HG03139 (cell line): ENCODE measurements at regions not wholly inside any gene's neighbourhood (a gene's known extent, or its start where the extent isn't known, plus 50 kb on each side); places are given as distances from the start of the nearest gene placed in this dataset.
"Not testable (repeated sequence)": the region's sequence is repeated elsewhere in the genome, so short reads cannot be mapped to it uniquely, and the experiment has no call there.

Source experiments
- ATAC-seq: cut with Tn5 transposase; IDR thresholded peaks from one replicate; pipeline ENCODE4 v1.9.1; 2021; ENCODE audit not compliant: unreplicated experiment

DNA sequence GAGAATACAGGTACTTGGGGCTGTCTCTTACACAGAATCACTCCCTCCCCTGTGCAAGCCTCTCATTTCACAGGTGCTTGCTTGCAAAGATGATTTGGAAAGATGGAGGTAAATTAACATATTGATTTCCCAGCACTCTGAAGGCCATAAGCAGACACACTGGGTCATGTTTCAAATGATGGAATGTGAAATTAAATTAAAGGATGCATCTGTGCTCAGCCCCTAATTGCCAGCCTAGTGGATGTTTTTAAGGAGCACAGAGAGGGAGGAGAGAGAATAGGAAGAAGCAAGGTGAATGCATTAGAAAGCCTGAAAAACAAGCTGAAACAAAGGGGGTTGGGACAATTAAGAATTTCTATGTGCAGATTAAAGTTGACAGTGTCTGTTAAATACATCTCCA is 96.1 kb upstream of the GRIP1 start:
- no peak for ATAC-seq

DNA sequence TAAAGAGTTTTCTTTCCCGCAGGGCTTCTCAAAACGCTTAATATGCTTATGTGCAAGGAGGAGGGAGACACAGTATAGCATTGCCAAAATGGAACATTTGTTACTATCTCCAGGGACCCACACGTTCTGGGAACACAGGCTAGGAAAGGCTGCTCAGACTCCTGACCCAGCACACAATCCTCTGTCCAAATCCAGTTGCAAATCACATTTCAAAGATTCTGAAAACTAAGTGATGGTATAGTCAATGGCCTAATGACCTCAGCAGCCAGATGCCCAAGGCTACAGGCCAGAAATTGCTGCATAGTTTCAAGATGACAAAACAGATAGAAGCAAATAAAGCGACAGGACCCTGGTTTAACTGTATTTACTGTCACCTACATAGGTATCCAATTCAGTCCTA is 97.0 kb upstream of the GRIP1 start:
- ATAC-seq = no peak

DNA sequence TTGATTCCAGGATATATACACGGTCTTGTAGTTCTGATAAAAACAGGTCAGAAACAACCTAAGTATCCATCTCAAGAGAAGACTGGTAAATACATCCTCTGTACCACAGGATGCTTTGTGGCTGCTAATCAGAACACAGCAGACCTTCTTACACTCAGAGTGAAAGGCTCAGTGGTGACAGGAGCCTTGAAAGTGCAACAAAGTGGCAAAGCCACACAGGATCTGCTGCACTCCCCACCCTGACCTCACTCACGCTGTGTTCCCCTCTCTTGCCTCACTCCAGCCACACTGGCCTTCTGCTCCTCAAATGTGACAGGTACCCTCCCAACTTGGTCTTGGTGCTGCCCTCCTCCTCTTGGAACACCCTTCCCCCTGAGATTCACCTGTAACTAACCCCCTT is 98.1 kb upstream of the GRIP1 start:
- ATAC-seq = peak; percentile 88

DNA sequence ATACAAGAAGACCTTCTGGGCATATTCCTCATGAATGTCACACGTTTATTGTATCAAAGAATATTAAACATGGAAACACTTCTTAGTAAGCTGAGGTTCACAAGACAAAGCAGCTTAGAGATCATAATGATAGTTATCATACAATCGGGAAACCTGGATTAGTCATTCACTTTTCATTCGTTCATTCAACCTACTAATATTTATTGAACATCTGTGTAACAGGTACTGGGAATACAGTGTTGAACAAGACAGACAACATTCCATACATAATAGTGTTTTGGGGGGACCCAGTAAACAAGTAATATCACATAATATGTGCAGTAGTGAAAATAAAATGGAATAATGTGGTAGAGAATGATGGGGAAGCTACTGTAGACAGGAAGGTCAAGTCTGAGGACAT is 100.6 kb upstream of the GRIP1 start:
- no peak for ATAC-seq

DNA sequence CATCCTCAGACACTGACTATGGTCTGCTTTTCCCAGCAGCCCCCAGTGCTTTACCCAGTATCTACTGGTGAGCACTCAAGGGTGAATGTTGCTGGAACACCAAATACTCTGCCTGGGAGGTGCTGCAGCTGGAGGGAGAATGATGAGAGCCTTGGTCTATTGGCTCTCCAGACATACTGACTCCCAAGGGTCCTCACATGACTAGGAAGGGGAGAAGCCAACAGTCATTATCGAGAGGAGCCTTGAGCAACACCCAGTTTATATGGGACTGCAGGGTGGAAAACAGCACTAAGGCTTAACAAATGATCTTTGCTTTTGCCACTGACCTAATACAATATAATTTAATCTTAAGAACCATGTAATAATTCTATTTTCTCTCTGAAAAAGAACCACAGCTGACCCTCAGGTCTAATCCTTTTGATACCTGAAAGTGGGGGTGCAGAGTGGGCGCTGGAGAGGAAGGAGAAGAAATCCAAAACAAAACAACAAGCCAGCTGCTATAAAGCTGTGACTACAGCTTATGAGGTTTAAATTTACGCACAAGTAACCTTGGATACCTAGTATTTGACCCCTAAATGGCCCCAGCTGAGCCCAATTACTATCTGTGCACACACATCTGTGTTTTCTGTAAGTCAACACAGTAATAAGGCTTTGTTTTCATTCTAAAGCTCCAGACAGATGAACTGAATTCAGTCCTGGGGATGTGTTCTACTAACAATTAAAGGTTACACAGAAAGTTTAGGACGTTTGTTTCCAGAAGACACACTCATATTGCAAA is 107.8 kb upstream of the GRIP1 start:
- ATAC-seq = no peak

DNA sequence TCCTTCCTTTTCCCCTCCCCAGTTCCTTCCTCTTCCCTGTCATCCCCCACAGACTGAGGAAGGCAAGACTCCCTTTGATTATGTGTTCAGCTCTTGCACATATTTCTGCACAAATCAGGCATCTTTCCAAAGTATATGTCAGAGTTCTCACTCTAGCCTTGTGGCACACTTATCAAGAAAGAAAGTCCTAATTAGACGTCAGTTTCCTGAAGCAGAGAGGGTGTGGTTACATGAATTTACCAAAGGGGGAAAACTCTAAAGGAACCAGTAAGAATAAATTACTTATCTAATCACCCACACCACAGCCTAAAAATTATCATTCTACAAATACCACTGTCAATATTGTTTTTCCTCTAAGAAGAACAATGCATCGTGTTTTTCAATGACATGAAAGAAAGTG is 120.7 kb upstream of the GRIP1 start:
- no peak for ATAC-seq

DNA sequence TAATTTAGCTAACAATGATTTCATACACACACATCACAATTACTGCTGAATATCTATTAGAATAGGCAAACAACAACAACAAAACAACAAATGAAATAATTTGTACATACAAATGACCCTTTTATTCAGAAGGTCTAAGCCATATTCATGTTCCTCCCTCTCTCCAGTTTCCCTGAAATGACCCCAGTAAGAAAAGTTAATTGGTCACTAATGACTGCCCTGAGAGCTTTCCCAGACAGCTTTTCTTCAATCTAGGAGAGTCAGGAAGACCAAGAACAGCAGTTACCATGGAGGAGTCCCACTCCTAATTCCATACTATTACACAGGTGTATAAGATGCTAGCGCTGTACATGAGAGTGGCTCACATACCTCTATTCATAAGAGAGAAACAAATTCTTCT is 121.2 kb upstream of the GRIP1 start:
- ATAC-seq = no peak

DNA sequence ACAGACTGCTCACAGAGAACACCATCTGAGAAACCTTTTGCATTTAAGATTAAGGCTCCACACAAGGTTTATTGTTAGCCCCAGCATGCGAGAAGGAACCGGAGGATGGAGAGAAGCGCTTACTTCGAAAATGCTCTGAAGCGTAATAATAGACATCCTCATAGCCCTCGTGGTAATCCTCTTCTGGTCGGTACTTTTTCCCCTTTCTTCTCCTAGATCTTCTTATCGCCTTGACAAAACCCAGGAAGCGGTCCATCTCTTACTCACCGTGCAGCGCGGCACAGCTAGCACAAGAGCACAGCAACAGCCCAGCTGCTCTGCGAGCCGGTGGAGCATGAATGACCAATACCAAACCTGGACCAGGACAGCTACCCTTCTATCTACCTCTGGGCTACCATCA is 125.1 kb upstream of the GRIP1 start:
- ATAC-seq = no peak

DNA sequence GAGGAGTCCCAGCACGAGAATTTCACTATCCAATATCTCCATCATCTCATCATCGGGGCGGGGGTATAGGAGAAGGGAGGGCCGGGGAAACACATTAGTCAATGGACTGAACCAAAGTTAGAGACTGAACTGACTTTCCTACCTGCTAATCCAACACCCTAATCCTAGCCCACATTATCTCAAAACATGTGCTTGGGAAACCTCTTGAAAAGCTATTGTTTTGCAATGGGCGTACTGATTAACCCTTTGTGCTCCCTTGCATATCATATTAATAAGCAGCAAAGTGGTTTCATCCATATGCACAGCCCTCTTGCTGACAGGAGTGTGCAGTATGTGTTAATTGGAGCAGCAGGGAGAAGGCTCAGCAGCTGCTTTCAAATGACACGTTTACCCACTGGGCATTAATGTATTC is 125.7 kb upstream of the GRIP1 start:
- ATAC-seq = no peak

DNA sequence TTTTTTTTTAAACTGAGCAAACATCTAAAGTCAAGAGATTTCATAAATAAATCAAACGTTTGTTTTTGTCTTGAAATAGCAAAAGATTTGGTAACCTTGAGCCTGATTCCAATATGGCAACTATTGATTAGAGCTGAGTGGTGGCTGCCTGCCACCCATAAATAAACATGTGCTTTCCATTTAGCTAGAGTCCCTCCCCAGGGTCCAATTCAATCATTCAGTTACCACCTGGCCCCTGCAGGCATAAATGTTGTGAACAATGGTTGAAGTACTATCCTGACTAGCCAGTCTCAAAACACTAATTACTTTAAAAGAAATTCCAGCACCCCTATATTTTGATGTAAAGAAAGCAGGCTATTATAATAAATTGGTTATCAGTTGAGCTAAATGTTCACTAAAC is 129.7 kb upstream of the GRIP1 start:
- ATAC-seq = no peak

DNA sequence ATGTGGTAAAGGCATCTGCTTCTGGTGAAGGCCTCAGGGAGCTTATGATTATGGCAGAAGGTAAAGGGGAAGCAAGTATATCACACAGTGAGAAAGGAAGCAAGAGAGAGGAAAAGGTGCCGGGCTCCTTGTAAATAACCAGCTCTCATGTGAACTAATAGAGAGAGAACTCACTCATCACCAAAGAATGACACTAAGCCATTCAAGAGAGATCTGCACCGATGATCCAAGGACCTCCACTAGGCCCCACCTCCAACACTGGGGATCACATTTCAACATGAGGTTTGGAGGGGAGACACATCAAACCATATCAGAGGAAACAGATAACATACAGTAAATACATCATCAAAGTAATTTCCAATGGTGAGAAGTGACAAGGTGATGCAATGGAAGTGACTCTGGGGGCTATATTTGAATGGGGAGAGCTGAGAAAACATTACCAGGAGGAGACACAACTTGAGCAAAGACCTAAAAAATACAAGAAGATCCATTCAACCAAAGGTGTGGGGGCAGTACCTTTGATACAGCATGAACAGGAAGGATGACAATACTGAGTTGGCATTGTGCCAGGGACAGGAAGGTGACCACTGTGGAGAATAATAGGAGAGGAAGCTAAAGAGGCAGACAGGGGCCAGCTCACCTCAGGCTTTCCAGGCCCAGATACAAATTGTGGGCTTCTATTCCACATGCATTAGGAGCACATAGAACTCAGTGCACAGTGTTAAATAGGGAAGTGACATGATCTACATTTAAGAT is 134.4 kb upstream of the GRIP1 start:
- ATAC-seq = no peak

DNA sequence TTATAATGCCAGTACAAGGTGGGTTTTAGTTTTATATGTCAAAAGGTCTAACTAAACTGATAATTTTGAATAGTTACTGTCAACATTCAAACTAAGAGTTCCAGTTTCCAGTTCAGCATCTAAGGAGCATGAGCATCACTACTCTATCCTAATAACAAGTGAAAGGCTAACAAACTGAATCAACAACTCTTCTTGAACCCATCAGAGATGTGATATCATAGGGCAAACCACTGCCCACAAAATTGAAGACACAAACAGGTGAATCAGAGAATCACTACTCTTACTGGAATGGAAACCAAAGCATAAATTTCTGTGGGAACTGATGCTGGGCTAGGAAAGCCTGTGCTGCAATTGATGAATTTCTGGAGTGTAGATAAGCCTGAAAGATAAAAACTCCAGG is 140.7 kb upstream of the GRIP1 start:
- ATAC-seq = no peak

DNA sequence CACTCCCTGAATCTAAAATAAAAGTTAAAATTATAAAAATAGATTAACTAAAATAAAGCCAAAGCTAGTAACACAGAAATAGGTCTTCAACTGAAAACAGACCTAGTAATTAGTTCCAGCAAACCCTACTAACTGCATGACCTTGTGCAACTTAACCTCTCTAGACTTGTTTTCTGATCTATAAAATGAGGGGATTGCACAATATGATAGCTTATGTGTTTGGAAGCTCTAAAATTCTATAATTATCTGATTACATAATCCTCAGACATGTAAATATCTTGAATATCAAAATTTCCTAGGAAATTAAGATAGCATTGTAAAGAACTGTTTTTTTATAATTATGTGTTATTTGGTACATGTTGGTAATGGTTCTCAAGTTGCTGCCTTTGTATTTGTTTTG is 144.1 kb upstream of the GRIP1 start:
- no peak for ATAC-seq

DNA sequence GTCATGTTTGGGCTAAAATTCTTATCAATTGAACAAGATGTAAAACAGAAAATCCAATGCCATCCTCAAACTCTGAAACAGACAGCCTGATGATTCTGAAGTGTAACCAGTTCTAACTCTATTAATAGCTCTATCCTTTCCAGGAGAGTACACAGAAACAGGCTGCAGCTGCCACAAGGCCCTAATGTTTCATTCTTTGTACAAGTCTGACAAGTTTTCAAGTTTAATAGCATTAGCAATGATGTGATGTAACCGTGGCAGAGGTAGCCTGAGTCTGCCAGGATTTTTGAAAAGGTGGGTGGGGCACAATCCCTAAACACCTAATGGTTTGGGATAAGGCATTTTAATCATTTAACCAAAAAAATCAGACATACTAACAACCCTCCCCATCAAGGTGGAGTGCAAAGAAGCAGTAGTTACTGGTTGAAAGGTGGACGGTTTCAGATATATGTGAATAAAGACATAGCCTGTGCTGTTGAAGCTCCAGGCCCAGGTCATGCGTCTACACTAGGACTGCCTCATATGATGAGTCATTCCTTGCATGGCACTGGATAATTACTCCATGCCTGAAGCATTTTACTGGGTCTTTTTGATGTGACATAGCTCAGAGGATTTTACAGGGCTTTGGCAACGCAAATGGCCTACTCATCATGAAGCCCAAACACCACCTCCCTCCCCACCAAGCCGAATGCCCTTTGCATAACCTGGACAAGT is 145.1 kb upstream of the GRIP1 start:
- no peak for ATAC-seq

DNA sequence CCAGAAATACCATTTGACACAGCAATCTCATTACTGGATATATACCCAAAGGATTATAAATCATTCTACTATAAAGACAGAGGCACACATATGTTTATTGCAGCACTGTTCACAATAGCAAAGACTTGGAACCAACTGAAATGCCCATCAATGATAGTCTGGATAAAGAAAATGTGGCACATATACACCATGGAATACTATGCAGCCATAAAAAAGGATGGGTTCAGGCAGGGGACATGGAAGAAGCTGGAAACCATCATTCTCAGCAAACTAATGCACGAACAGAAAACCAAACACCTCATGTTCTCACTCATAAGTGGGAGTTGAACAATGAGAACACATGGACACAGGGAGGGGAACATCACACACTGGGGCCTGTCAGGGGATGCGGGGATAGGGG is 147.0 kb upstream of the GRIP1 start:
- not testable (repeated sequence) for ATAC-seq

DNA sequence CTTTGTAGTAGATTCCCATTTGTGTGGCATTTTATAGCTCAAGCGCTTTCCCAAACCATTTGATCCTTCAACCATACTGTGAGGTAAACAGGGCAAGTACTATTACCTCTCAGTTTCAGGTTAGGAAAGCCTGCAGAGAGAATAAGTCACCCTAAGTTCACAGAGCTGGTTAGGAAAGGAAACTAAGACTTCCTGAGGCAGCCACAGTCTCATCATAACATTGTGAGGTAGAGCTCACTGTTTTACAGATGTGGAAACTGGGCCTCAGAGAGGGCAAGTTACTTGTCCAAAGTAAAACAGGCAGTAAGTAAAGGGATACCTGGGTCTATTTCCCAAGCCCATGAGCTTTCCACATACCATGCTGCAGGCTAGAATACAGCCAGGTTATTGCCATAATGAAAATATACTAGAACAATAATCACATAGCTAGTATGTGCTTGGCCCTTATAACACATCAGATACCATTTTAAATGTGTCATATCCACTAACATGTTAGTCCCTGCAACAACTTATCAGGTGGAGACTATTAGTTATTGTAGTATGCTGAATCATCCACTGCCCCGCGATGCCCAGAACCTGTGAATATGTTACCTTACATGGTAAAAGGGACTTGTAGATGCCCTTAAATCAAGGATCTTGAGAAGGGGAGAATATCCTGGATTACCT is 150.9 kb upstream of the GRIP1 start:
- ATAC-seq = no peak

DNA sequence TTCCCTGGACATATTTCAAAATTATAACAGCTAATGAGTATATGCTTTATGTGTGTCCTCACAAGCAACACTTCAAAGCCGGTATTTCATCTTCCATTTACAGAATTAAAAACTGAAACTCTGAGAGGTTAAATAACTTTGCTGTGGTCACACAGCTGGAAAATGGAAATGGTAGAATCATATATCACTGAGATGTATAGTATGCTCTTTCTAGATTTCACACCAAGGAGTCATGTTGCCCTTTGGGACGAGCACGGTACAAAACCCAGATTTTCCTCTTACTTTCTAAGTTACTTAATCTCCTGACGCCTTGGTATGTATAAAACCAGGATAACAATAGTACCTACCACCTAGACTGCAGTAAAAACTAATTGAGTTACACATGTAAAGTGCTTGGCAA is 152.6 kb upstream of the GRIP1 start:
- ATAC-seq = no peak

DNA sequence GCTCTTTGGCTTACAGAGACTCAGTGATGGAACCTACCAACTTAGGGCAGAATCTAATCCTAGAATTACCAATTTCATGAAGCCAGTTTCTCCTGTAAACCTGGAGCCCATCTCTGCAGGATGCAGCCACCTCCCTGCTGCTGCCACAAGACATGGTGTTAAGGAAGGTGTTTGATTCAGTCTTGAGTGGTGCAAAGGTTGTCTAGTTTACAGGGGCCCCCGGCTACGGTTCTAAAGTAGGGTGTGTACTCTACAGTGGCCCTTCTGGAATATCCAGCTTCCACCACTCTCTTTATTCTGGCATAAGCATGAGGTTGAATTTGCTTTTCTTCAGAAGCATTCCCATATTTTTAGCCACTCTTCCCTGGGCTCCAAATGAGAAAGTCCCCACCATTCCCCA is 154.1 kb upstream of the GRIP1 start:
- no peak for ATAC-seq

DNA sequence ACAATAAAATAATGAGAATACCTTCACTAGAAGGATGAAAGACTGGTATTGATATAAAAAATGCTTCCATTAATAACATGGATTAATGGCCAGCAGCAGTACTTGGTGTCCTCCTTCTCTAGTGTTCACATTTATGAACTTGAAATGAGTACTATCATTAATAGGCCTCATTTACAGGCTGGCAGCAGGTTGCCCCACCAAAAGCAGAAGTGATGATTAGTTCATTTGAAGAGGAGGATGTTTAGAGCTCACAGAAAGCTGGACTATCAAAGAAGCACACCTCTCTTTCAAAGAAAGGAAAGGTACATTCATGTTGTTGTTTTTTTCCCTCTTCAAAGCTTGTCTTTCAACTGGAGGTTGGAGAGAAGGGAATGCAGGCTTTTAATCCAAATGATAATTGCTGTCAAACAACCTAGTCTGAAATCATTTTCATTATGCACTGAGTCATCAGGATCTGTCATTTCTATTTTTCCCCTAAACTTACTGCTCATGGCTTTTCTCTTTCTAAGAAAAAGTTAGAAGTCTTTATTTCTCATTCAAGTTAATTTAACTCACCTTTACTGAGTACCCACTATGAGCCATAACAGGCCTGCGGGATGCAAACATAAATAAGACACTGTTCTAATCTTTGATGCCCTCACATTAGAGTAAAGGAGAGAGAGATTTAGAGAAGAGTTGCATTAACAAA is 157.9 kb upstream of the GRIP1 start:
- no peak for ATAC-seq

DNA sequence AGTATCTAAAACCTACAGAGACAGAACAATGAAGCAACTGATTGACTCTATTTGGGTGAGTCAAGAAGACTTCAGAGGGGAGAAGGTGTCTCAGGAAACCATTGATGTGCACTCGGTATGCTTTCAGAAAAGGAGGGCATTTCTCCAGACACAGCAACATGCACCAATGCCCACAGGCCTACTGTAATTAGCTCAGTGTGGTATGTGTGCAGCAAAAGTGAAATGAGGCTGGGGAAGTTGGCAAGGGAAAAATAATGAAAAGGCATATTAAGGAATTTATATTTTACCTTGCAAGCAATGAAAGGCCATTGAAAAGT is 158.4 kb upstream of the GRIP1 start:
- no peak for ATAC-seq

DNA sequence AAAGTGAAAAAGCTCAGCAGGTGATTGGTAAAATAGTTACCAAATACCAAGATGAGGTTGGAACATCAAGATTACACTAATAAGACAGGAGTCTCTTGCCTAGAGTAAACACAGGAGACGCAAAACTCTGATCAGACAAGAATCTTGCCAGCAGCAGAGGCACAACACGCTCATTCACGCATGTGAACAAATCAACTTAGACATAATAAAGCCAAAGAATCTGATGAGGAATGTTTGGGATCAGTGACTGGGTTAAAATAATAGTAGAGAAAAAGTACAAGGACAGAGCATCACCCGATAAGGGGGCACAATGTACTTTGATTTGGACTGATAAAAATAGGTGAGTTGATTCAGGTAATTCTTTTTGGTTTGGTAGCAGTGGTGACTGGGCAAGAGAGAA is 159.5 kb upstream of the GRIP1 start:
- ATAC-seq = no peak
